ENCODE measurements at regions not wholly inside any gene's neighbourhood (a gene's known extent, or its start where the extent isn't known, plus 50 kb on each side); places are given as distances from the start of the nearest gene placed in this dataset.

DNA sequence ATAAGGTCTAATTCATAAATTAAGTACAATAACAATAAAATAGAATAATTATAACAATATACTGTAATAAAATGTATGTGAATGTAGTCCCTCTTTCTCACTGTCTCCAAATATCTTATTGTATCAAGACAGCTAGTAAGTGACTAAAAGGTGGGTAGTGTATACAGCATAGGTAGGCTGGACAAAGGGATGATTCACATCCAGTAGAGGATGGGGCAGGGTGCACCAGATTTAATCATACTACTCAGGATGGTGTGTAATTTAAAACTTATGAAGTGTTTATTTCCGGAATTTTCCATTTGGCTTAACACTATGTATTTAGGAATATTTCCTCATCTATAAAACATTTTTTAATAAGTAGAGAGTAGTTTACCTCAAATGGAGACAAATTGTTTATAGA is 876.1 kb upstream of the CADM2 start:
- no peak for DNase-seq

DNA sequence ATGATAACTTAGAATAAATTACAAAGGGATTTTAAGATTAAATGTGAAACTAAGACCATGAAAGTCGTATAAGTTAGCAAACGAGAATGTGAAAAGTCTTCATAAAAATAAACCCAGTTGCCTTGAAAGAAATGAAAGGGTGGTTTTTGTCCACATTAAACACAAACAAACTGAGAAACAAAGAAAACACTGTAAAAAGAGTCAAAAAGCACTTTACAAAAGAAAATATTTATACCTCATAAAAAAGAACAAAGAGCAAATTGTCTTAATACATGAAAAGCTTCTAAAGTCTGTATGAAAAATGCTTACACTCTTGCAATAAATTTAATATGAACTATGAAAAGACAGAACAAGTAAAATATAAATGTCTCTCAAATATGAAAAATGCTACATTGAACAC is 865.9 kb upstream of the CADM2 start:
- DNase-seq = no peak

- DNase-seq = no peak
Measured at GRCh38 chr3:84096188-84096587, 862.6 kb upstream of the CADM2 start.

- DNase-seq = no peak
Measured at GRCh38 chr3:84100861-84101260, 857.9 kb upstream of the CADM2 start.

DNA sequence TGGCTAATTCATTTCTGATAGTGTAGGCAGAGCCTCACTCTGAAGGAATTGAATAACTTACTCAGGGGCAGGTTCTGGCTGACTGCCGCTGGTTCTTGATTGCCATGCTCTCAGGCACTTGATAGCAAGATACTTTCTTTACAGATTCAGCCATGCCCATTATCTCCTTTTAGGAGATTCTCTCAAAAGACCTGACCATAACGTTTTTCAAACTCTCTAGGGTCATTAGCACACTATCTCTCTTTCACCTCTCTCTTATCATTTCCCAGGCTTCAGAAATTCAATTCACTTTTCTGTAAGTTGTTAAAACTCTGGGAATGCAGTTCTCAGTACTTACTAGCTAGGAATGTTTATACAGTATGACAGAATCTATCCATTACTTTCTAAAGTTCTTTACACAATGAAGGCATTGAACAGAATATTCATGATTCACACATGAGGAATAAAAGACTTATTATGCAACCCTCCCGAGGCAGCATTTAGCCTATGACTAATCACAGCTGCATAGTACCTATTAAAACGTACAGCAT is 850.3 kb upstream of the CADM2 start:
- DNase-seq = no peak

DNA sequence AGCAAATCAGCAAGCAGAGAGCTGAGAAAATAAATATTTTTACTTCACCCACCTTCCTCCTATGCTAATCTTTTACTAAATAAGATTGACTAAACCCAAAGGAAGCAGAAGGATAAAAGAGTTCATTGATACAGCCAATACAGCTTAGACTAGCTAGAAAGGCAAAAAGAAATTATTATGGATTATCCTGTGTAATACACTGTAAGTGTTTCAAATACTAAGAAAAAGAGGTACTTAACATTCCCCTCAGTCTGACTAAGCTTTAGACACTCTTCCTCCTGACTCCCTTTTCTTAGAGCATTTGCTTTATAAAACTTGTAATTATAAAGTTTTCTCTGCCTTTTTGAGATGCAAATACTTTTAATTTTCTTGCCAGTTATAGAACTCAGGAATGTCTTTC is 848.9 kb upstream of the CADM2 start:
- no peak for DNase-seq

- no peak for DNase-seq
Measured at GRCh38 chr3:84110787-84111186, 848.0 kb upstream of the CADM2 start.

DNA sequence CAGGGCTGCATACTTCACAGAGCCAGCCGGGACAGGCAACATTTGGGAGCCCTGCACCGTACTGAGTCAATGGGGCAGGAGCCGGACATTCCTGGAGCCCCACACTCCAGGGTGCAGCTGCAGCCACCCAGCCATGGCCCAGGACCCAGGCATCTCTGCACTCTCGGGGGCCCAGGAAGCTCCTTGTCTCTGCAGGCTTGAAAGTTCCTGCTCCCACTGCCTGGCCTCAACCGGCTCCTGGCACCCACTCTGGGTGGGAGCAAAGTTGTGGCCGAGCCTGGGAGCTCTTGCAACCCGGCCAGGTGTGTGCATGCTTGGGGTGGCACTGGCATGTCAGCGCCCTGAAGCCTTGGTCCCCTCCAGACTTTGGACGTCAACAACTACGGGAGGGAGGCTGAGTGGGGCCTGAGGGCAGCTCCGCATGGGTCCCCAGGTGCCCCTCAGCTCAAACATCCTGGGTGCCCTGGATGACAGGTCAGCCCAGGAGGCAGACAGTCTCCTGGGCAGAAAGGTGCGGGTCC is 833.5 kb upstream of the CADM2 start:
- DNase-seq = no peak

DNA sequence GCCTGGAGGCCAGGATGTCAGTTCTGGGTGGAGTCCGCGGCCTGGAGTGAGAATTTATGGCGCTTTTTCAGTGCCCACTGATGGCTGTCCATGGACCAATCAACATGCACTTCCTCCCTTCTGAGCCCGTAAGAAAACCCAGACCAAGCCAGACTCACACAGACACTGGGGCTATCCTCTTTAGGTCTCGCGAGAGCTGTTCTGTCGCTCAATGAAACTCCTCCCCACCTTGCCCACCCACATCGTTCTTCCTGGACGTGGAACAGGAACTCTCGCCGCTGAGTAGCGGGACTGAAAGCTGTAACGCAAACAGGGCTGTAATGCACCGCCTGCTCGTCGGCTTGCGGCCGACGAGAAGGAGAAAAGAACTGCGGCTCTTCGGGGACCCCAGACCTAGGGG is 833.0 kb upstream of the CADM2 start:
- no peak for DNase-seq

DNA sequence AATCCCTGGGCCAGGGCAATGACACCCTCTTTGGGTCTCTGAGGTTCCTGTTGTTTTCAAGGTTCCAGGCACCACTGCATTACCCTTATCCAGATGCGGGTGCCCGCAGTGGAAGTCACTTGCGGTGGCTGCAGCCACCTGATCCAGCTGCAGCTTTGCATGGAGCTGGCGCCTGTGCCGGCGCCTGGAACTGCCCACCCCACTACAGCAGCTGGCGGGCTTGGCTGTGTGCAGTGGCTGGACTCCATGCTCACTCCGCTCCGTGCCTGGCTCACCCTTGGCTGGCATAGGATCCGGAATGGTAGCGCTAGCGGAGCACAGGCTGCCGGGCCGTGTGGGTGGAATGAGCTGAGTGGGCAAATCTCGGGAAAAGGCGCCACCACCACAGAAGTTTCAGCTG is 832.6 kb upstream of the CADM2 start:
- no peak for DNase-seq

- DNase-seq = no peak
Measured at GRCh38 chr3:84128024-84128423, 830.8 kb upstream of the CADM2 start.

DNA sequence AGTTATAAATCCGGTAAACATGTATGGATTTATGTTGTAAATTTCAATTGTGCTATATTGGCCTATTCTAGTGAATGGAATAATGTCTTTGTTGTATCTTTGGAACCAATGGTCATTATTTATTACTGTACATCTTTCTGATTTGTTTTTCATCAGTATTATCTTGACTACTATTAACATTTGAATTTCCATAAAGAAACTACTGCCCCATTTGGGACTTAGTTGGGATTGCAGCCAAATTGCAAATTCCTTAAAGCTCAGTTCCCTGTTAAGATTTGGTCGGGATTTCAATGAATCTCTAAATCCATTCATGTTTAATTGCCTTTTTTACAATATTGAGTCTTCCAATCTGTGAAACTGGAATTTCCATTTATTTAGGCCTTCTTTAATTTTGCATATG is 822.4 kb upstream of the CADM2 start:
- no peak for DNase-seq

DNA sequence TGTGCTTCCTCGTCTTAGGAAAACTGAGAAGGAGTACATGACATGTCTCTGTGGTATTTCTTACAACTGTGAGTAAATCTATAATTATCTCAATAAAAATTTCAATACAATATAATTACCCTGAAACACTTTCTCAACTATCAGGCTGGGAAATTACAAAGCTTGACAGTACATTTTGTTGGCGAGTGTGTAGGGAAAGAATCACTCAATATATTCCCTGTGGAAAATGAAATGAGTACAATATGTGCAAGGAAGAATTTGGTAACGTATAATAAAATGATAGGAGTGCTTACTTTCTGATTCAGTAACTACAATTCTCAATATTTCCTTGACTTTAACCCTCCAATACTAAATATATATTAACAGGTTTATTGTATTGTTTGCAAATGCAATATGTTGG is 818.2 kb upstream of the CADM2 start:
- no peak for DNase-seq

GRCh38 chr3:84141571-84141970 is 817.2 kb upstream of the CADM2 start:
- no peak for DNase-seq

DNA sequence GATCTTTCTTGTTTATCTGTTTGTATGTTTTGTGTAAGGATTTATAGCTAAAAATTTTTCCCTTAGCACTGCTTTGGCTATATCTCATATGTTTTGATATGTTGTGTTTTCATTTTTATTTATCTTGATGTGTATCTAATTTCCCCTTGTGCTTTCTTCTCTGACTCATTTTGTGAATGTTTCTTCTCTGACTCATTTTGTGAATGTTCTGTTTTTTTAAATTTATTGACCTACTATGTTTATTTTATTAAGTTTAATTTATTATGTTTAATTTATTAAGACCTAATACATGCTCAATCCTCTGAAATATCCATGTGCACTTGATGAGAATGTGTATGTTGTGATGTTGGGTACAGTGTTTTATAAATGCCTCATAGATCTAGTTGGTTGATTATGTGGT is 793.5 kb upstream of the CADM2 start:
- no peak for DNase-seq

DNA sequence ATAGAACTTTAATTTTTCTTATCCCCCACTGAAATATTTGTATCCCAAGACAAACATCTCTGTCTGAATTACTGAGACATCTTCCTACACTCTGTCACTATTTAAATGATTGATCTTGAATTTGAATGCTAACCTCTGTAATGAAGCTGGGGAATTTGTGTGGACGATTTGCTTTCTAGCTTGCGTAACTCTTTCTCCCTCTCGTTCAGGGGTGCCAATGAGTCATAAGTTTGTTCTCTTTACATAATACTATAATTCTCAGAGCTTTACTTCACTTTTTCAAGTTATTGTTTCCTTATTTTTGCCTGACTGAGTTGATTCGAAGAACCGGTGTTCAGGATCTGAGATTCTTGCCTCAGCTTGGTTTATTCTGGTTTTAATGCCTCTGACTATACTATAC is 783.3 kb upstream of the CADM2 start:
- DNase-seq = no peak

- DNase-seq = no peak
Measured at GRCh38 chr3:84184937-84185336, 773.9 kb upstream of the CADM2 start.

GRCh38 chr3:84194029-84194428 is 764.8 kb upstream of the CADM2 start:
- DNase-seq = no peak

DNA sequence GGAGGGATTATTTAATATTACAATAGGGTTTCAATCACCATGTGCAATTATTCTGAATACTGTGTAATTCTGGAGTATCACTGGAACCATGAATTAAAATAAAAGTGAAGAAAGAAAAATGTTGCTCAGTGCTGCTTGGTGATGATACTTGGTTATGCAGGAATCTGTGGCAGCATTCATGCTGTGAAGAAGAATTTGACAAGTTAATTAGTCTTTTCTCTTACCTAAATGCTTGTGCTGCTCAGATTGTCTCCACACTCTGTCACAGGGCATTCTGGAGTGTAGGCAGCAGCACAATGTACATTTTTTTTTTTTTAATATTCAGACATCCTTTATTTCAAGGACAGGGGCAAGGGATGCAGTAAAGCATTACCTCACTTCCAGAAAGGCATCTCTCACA is 749.3 kb upstream of the CADM2 start:
- no peak for DNase-seq

DNA sequence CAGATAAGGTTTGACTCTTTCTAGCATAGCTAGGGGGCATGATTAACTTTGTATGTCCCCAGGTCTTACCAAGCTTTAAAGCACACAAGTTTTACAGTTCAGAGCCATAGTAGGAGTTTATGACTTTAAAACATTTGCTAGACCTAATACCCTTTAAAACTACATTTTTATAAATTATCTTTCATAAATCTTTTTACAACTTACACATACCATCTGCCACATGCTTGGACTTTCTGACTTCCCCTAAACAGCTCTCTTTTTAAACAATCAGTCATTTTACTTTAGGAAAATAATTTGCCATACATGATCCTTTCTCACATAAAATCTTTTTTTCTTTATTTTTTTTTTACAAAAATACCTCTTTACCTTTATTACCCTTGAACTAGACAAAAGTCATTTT is 735.3 kb upstream of the CADM2 start:
- no peak for DNase-seq

DNA sequence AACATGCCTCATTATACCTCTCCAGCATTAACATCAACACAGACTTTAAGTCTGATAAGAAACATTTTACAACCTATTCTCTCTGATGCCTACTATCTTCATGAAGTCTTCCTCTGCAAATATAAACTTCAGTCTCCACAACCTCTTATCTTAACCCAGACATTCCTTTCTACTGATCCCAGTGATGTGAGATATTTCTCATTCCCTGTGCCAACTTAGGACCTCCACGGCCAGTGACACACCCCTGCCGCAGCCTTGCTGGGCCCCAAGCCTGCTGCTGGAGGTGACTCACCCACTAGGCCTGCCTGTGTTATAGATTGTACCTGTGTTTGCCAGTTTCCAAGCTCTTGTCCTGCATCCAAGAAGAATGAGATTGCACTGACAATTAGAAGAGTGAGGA is 734.5 kb upstream of the CADM2 start:
- no peak for DNase-seq

DNA sequence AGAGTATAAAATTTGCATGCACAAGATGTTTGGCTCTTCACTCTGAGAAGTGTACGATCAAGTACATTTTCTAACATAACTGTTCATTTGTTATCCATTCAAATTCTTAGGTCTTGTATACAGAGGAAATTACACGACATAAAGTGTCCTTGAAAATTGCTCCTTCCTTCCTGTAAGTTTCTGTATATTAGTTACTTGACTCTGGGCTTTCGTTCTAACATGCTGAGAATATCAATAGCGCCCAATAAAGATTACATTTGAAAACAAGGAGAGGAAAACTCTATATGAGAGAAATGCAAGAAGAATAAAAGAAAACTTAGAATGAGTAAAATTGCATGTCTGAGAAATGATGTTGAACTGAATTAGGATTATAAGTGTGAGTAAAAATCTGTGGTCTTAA is 722.5 kb upstream of the CADM2 start:
- no peak for DNase-seq

- no peak for DNase-seq
Measured at GRCh38 chr3:84245789-84246188, 713.0 kb upstream of the CADM2 start.

- DNase-seq = no peak
Measured at GRCh38 chr3:84260596-84260995, 698.2 kb upstream of the CADM2 start.

DNA sequence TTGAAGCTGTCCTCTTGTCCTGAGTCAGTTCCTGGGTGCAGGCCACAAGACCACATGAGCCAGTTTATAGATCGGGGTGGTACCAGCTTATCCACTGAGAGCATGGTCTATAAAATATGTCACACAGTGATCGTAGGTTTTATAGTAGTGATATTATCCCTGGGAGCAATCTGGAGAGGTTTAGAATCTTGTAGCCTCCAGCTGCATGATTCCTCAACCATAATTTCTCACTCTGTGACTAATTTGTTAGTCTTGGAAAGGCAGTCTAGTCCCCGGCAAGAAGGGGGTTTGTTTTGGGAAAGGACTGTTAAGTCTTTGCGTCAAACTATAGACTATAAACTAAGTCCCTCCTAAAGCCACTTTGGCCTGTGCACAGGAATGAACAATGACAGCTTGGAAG is 693.0 kb upstream of the CADM2 start:
- DNase-seq = no peak

DNA sequence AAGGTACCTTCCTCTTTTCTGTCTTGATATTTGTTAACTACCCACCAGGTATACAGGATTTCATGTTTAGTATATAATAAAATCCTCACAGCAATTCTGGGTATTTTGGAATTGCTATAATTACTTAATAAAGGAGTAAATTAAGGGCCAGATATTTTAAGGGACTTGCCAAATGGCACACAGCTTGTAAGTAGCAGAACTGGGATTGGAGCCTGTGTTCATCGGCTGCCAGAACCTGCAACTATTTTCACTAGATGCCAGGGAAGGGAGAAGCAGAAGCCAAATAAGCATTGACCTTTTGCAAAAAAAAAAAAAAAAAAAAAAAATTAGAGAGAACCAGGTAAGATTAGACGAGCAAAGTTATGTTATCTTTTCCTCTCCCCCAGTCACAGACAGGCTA is 683.3 kb upstream of the CADM2 start:
- no peak for DNase-seq

Data from NCI-H2081 treated with DMSO at 0.1 percent for 48 hours (cell line).